MM.1S (cell line): ENCODE measurements at regions not wholly inside any gene's neighbourhood (a gene's known extent, or its start where the extent isn't known, plus 50 kb on each side); places are given as distances from the start of the nearest gene placed in this dataset.

ENCODE experiments used
- DNase-seq: peaks from one replicate; pipeline ENCODE4 v3.0.0-alpha.2; 2015
- H2AFZ ChIP-seq: fragments of 300-600 bp; sonication (generic); 2 replicates; pipeline ENCODE4 v1.6.0; 2016; ENCODE audit warnings: antibody characterized with exemption, low read length
- H3F3A ChIP-seq: fragments of 300-600 bp; sonication (generic); 2 replicates; pipeline ENCODE4 v1.6.1; 2016; ENCODE audit warnings: mild to moderate bottlenecking, antibody characterized with exemption, low read length, moderate library complexity, mixed read lengths; ENCODE audit not compliant: insufficient read depth
- H3K27ac ChIP-seq: fragments of 300-600 bp; sonication (generic); 2 replicates; pipeline ENCODE4 v1.5.1; 2016; ENCODE audit warnings: mild to moderate bottlenecking, low read length
- H3K27me3 ChIP-seq: fragments of 300-600 bp; sonication (generic); replicated peaks from 2 replicates; pipeline ENCODE4 v1.6.0; 2016; ENCODE audit warnings: low read length; ENCODE audit not compliant: insufficient read depth
- H3K36me3 ChIP-seq: fragments of 300-600 bp; sonication (generic); replicated peaks from 2 replicates; pipeline ENCODE4 v1.6.1; 2016; ENCODE audit warnings: mild to moderate bottlenecking, low read length, mixed read lengths; ENCODE audit not compliant: insufficient read depth
- H3K4me1 ChIP-seq: fragments of 300-600 bp; sonication (generic); 2 replicates; pipeline ENCODE4 v1.6.1; 2016; ENCODE audit warnings: low read length, mixed read lengths
- H3K4me2 ChIP-seq: fragments of 300-600 bp; sonication (generic); 2 replicates; pipeline ENCODE4 v1.6.0; 2016; ENCODE audit warnings: low read depth, low read length
- H3K4me3 ChIP-seq: fragments of 300-600 bp; sonication (generic); 2 replicates; pipeline ENCODE4 v1.5.1; 2016; ENCODE audit warnings: low read length, mixed read lengths
- H3K79me2 ChIP-seq: fragments of 300-600 bp; sonication (generic); 2 replicates; pipeline ENCODE4 v1.6.1; 2016; ENCODE audit warnings: mixed run types, low read length, mixed read lengths
- H3K9ac ChIP-seq: fragments of 300-600 bp; sonication (generic); 2 replicates; pipeline ENCODE4 v1.6.1; 2016; ENCODE audit warnings: low read length, mixed read lengths
- H3K9me2 ChIP-seq: fragments of 300-600 bp; sonication (generic); replicated peaks from 2 replicates; pipeline ENCODE4 v1.6.1; 2016; ENCODE audit warnings: mild to moderate bottlenecking, low read length, mixed read lengths; ENCODE audit not compliant: insufficient read depth
- H3K9me3 ChIP-seq: fragments of 300-600 bp; sonication (generic); replicated peaks from 2 replicates; pipeline ENCODE4 v1.6.1; 2016; ENCODE audit warnings: mild to moderate bottlenecking, low read length, mixed read lengths; ENCODE audit not compliant: insufficient read depth
- H4K20me1 ChIP-seq: fragments of 300-600 bp; sonication (generic); 2 replicates; pipeline ENCODE4 v1.6.1; 2016; ENCODE audit warnings: mild to moderate bottlenecking, low read length, moderate library complexity, mixed read lengths; ENCODE audit not compliant: insufficient read depth
- EZH2 ChIP-seq: fragments of 300-600 bp; sonication (generic); optimal IDR thresholded peaks from 2 replicates; pipeline ENCODE3; 2017; ENCODE audit warnings: low read depth, mild to moderate bottlenecking, antibody characterized with exemption, low read length, mixed read lengths
- EZH2phosphoT487 ChIP-seq: fragments of 300-600 bp; sonication (generic); IDR thresholded peaks from 2 replicates; pipeline ENCODE4 v1.6.1; 2018; ENCODE audit warnings: antibody characterized with exemption, low read length
- TF ChIP-seq, protein P1 (sequence below): fragments of 300-600 bp; sonication (generic); IDR thresholded peaks from 2 replicates; pipeline ENCODE4 v1.5.1; 2016; ENCODE audit warnings: antibody characterized with exemption, low read length, mixed read lengths

DNA sequence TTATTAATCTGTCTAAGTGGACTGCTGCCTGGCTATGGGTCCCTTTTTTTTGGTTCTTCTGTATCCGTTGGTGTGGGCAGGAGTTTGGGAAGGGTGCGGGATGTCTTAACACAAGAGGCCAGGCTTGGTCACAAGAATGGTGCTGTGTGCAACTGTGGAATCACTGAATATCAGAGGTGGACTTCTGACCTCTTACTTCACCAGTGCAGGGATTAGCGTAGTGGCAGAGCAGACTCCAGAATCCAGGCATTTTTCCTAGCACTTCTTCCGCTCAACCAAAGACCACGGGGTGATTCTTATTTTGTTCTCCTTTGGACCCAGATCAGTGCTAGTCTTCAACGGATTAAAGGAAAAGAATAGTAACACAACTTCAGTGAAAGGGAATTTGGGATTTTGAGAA lies 254.3 kb upstream of the TNP1 start:
- H4K20me1 ChIP-seq, result no peaks in the 10 kb centered on the region
- H3K9me2 ChIP-seq, result no peaks in the 10 kb centered on the region
- TF ChIP-seq EZH2 (no peak), EZH2phosphoT487 (no peak)
- TF ChIP-seq, protein P1, sequence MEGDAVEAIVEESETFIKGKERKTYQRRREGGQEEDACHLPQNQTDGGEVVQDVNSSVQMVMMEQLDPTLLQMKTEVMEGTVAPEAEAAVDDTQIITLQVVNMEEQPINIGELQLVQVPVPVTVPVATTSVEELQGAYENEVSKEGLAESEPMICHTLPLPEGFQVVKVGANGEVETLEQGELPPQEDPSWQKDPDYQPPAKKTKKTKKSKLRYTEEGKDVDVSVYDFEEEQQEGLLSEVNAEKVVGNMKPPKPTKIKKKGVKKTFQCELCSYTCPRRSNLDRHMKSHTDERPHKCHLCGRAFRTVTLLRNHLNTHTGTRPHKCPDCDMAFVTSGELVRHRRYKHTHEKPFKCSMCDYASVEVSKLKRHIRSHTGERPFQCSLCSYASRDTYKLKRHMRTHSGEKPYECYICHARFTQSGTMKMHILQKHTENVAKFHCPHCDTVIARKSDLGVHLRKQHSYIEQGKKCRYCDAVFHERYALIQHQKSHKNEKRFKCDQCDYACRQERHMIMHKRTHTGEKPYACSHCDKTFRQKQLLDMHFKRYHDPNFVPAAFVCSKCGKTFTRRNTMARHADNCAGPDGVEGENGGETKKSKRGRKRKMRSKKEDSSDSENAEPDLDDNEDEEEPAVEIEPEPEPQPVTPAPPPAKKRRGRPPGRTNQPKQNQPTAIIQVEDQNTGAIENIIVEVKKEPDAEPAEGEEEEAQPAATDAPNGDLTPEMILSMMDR, result no peak
- no peak overlapping the region for H3K27ac ChIP-seq
- H3F3A ChIP-seq, result no peaks in the 10 kb centered on the region
- H3K27me3 ChIP-seq, result no peaks in the 10 kb centered on the region
- H3K9ac ChIP-seq, result no peak overlapping the region
- H3K9me3 ChIP-seq, result no peaks in the 10 kb centered on the region
- DNase-seq, result no peak
- no peak overlapping the region for H2AFZ ChIP-seq
- no peak overlapping the region for H3K4me2 ChIP-seq
- H3K4me3 ChIP-seq, result no peak overlapping the region
- no peaks in the 10 kb centered on the region for H3K36me3 ChIP-seq
- no peaks in the 10 kb centered on the region for H3K4me1 ChIP-seq
- H3K79me2 ChIP-seq, result no peaks in the 10 kb centered on the region

DNA sequence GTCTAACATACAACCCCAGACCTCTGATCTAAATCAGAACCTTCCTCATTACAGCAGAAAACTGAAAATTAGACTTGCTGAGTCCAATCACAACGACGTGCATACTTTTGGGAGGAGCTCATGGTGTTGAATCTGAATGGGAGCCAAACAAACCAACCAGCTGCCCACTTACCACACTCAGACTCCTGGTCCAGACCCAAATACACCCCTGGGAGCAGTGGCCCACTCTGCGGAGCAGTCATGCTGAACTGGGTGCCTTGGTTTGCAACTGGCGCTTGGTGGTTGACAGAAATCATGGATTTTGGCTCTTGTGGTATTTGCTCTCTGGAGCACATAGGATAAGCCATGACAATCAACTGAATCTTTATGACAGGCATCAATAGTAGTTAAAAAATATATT lies 253.6 kb upstream of the TNP1 start:
- H3K9me3 ChIP-seq, result no peaks in the 10 kb centered on the region
- no peaks in the 10 kb centered on the region for H3K27me3 ChIP-seq
- no peaks in the 10 kb centered on the region for H3K4me1 ChIP-seq
- no peaks in the 10 kb centered on the region for H3F3A ChIP-seq
- H3K4me3 ChIP-seq, result no peak overlapping the region
- no peak overlapping the region for H3K27ac ChIP-seq
- H3K9ac ChIP-seq, result no peak overlapping the region
- H3K36me3 ChIP-seq, result no peaks in the 10 kb centered on the region
- no peaks in the 10 kb centered on the region for H4K20me1 ChIP-seq
- no peak for TF ChIP-seq EZH2phosphoT487
- TF ChIP-seq, protein P1, result no peak
- no peak for TF ChIP-seq EZH2
- no peak for DNase-seq
- H3K79me2 ChIP-seq, result no peaks in the 10 kb centered on the region
- no peak overlapping the region for H2AFZ ChIP-seq
- no peaks in the 10 kb centered on the region for H3K9me2 ChIP-seq
- H3K4me2 ChIP-seq, result no peak overlapping the region

DNA sequence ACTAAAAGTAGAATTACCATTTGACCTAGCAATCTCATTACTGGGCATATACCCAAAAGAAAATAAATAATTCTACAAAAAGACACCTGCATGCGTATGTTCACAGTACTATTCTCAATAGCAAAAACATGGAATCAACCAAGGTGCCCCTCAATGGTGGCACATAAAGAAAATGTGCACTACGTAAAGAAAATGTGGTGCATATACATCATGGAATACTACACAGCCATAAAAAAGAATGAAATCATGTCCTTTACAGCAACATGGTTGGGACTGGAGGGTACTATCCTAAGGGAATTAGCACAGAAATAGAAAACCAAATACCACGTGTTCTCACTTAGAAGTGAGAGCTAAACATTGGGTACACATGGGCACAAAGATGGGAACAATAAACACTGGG lies 250.7 kb upstream of the TNP1 start:
- no peaks in the 10 kb centered on the region for H4K20me1 ChIP-seq
- H3F3A ChIP-seq, result no peaks in the 10 kb centered on the region
- DNase-seq, result no peak
- no peaks in the 10 kb centered on the region for H3K79me2 ChIP-seq
- no peaks in the 10 kb centered on the region for H3K36me3 ChIP-seq
- TF ChIP-seq EZH2, result no peak
- no peak for TF ChIP-seq EZH2phosphoT487
- TF ChIP-seq, protein P1, result no peak
- H2AFZ ChIP-seq, result no peak overlapping the region
- no peaks in the 10 kb centered on the region for H3K9me2 ChIP-seq
- H3K4me1 ChIP-seq, result no peaks in the 10 kb centered on the region
- H3K27me3 ChIP-seq, result no peaks in the 10 kb centered on the region
- no peak overlapping the region for H3K27ac ChIP-seq
- H3K4me3 ChIP-seq, result no peak overlapping the region
- no peaks in the 10 kb centered on the region for H3K9me3 ChIP-seq
- H3K9ac ChIP-seq, result no peak overlapping the region
- H3K4me2 ChIP-seq, result no peak overlapping the region
